Left lung (tissue), 4 donors: ENCODE measurements at regions not wholly inside any gene's neighbourhood (a gene's known extent, or its start where the extent isn't known, plus 50 kb on each side); places are given as distances from the start of the nearest gene placed in this dataset.

Source experiments
- ATAC-seq: fragments of 200-7000 bp; cut with Tn5 transposase; one replicate; pipeline ENCODE4 v1.9.1; 2020; ENCODE audit warnings: moderate library complexity
- DNase-seq, 4 donors: peaks; one replicate each; pipeline ENCODE4 v3.0.0-alpha.2; 2013 to 2020
- H3K27ac ChIP-seq, 2 donors: fragments of 200-600 bp; sonication (generic) in 1 of 2; one replicate each; pipeline versions ENCODE4 v1.5.0 to v1.8.0; 2020 to 2021
- H3K27me3 ChIP-seq, 2 donors: fragments of 200-600 bp; sonication (generic) in 1 of 2; one replicate each; pipeline versions ENCODE4 v1.5.0 to v1.8.0; 2020 to 2021
- H3K36me3 ChIP-seq, 2 donors: fragments of 200-600 bp; sonication (generic) in 1 of 2; one replicate each; pipeline versions ENCODE4 v1.5.0 to v1.8.0; 2020 to 2021
- H3K4me1 ChIP-seq, 2 donors: fragments of 200-600 bp; one replicate each; pipeline ENCODE4 v1.8.0; 2021
- H3K4me3 ChIP-seq, 2 donors: fragments of 200-600 bp; sonication (generic) in 1 of 2; one replicate each; pipeline versions ENCODE4 v1.5.0 to v1.8.0; 2020 to 2021; ENCODE audit warnings: mild to moderate bottlenecking in 1 of 2
- H3K9me3 ChIP-seq, 2 donors: fragments of 200-600 bp; sonication (generic) in 1 of 2; one replicate each; pipeline versions ENCODE4 v1.5.0 to v1.8.0; 2020 to 2021
- CTCF ChIP-seq, 2 donors: fragments of 200-600 bp; sonication (generic) in 1 of 2; IDR thresholded peaks; one replicate each; pipeline versions ENCODE4 v1.5.0 to v1.8.0; 2021; ENCODE audit warnings: antibody characterized with exemption in 2 of 2
- intact Hi-C, 2 donors: fragments of 100-400 bp; cut with DNase I; formaldehyde crosslinking; loops; one replicate each; pipeline versions ENCODE4 v1.11.2 to v1.14.2; 2022
- donor health status: DM: no; HTN: yes; CAD: no.
- donor health status: DM: no; HTN: no; CAD: no.

- Histone ChIP-seq H3K4me1 (no peaks in the 10 kb centered on the region), H3K27me3 (no peaks in the 10 kb centered on the region), H3K36me3 (peaks cover 0 to 59% of the 10 kb centered on the region in 2 donors), H3K27ac (no peak overlapping the region), H3K9me3 (peaks cover 0 to 8% of the 10 kb centered on the region in 2 donors), H3K4me3 (no peak overlapping the region)
- ATAC-seq: no peak
- DNase-seq: no peak
- intact Hi-C loops: no loop called here
- no peak for TF ChIP-seq CTCF (IDR thresholded peaks at IDR 0.05)
These were observed 67.7 kb upstream of the DRGX start for GRCh38 chr10:49463605-49464004.

- Histone ChIP-seq H3K27ac (no peak overlapping the region), H3K27me3 (no peaks in the 10 kb centered on the region), H3K36me3 (peaks cover 0 to 56% of the 10 kb centered on the region in 2 donors), H3K4me1 (no peaks in the 10 kb centered on the region), H3K4me3 (no peak overlapping the region), H3K9me3 (peaks cover 4 to 18% of the 10 kb centered on the region in 2 donors)
- DNase-seq (no peak), ATAC-seq (no peak)
- intact Hi-C loops: no loop called here
- TF ChIP-seq CTCF (IDR thresholded peaks at IDR 0.05): no peak
These were observed 63.0 kb upstream of the DRGX start for GRCh38 chr10:49458869-49459268.

- no peak overlapping the region for H3K27ac ChIP-seq
- no peaks in the 10 kb centered on the region for H3K27me3 ChIP-seq
- H3K4me3 ChIP-seq: no peak overlapping the region
- H3K4me1 ChIP-seq: no peaks in the 10 kb centered on the region
- H3K9me3 ChIP-seq: peaks cover 9 to 25% of the 10 kb centered on the region in 2 donors
- H3K36me3 ChIP-seq: peaks cover 0 to 57% of the 10 kb centered on the region in 2 donors
- intact Hi-C loops: no loop called here
- TF ChIP-seq CTCF (IDR thresholded peaks at IDR 0.05): no peak
- DNase-seq (peak in 2 of 4 donors; percentile 23 to 24), ATAC-seq (no peak)
These were observed 61.8 kb upstream of the DRGX start for GRCh38 chr10:49457686-49458085.

GRCh38 chr10:49448924-49449323 is 53.0 kb upstream of the DRGX start:
- peaks cover 5 to 41% of the 10 kb centered on the region in 2 donors for H3K9me3 ChIP-seq
- intact Hi-C loops: no loop called here

GRCh38 chr10:49446031-49446430 is 50.1 kb upstream of the DRGX start:
- no peak for TF ChIP-seq CTCF (IDR thresholded peaks at IDR 0.05)
- no peak for DNase-seq
- Histone ChIP-seq H3K9me3 (peaks cover 0 to 29% of the 10 kb centered on the region in 2 donors), H3K27ac (no peak overlapping the region), H3K4me3 (no peak overlapping the region), H3K36me3 (no peaks in the 10 kb centered on the region), H3K27me3 (no peaks in the 10 kb centered on the region), H3K4me1 (no peaks in the 10 kb centered on the region)
- ATAC-seq: no peak
- intact Hi-C loops: no loop called here

More at GRCh38 chr10:49448924-49449323, 53.0 kb upstream of the DRGX start:
- H3K36me3 ChIP-seq: peaks cover 0 to 1% of the 10 kb centered on the region in 2 donors
- no peak for DNase-seq
- H3K27me3 ChIP-seq: no peaks in the 10 kb centered on the region
- H3K27ac ChIP-seq: no peak overlapping the region
- no peak overlapping the region for H3K4me3 ChIP-seq
- TF ChIP-seq CTCF (IDR thresholded peaks at IDR 0.05): no peak
- no peaks in the 10 kb centered on the region for H3K4me1 ChIP-seq
- ATAC-seq: no peak
